ENCODE measurements at regions not wholly inside any gene's neighbourhood (a gene's known extent, or its start where the extent isn't known, plus 50 kb on each side); places are given as distances from the start of the nearest gene placed in this dataset.

- TF ChIP-seq CTCF (IDR thresholded peaks at IDR 0.05) (no peak), POLR2A (IDR thresholded peaks at IDR 0.05) (no peak)
Observed at GRCh38 chr13:50650592-50651504, 192.6 kb downstream of the DLEU7 start.

Data from lower leg skin (tissue), 3 donors.